ENCODE measurements at regions not wholly inside any gene's neighbourhood (a gene's known extent, or its start where the extent isn't known, plus 50 kb on each side); places are given as distances from the start of the nearest gene placed in this dataset.

DNA sequence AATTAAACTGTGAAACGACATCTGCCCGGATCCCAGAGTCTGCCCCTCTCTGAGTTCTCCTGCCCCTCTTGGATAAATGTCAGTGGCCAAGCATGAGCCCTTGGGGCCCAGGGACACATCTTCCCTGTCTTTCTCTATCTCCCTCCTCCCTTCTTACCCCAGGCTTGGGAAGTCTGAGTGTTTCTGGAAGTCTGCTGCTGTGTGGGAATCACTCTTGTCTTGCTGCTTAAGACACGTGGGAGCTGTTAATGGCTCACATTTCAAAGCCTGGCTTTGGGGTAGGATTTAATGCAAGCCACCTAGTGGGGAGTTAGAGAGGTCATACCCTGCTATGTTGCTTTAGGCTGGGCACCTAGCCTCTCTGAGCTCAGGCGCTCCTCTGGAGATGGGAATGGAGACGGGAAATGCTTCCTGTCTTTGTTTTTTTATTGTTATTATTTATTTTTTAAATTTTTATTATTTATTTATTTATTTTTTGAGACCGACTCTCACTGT lies 218.5 kb upstream of the CIBAR2 start:
- WGBS, 4 donors: 38 to 52% (median 44%) methylated on average over 6 of the region's 6 CpGs
- DNase-seq: peak in 2 of 7 donors; percentile 56 to 61

DNA sequence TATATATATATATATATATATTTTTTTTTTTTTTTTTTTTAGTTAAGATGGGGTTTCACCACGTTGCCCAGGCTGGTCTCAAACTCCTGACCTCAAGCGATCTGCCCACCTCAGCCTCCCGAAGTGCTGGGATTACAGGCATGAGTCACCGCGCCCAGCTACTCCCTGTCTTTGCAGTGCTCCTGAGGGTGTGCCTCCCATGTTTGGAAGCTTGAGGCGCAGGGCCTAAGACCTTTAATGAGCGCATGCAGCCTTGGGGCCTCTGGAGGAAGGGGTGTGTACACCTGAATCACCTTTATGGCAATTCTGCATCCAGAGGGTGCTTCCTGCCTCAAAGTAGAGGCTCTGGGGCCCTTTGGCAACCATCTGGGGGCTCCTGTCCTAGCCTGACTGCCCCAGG lies 219.4 kb upstream of the CIBAR2 start:
- intact Hi-C loops (cut with DNase I): no loop called here

More for the DNA sequence above, 218.5 kb upstream of the CIBAR2 start:
- peaks cover 0 to 37% of the 10 kb centered on the region in 2 donors for H3K4me1 ChIP-seq (replicated peaks in 1 of 2)
- no peaks in the 10 kb centered on the region for H3K9me3 ChIP-seq (replicated peaks in 1 of 3)
- no peaks in the 10 kb centered on the region for H3K27me3 ChIP-seq
- TF ChIP-seq, protein P1, sequence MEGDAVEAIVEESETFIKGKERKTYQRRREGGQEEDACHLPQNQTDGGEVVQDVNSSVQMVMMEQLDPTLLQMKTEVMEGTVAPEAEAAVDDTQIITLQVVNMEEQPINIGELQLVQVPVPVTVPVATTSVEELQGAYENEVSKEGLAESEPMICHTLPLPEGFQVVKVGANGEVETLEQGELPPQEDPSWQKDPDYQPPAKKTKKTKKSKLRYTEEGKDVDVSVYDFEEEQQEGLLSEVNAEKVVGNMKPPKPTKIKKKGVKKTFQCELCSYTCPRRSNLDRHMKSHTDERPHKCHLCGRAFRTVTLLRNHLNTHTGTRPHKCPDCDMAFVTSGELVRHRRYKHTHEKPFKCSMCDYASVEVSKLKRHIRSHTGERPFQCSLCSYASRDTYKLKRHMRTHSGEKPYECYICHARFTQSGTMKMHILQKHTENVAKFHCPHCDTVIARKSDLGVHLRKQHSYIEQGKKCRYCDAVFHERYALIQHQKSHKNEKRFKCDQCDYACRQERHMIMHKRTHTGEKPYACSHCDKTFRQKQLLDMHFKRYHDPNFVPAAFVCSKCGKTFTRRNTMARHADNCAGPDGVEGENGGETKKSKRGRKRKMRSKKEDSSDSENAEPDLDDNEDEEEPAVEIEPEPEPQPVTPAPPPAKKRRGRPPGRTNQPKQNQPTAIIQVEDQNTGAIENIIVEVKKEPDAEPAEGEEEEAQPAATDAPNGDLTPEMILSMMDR (IDR thresholded peaks at IDR 0.05): peak; percentile 12 to 58 (median 48)
- no peak for TF ChIP-seq POLR2A (IDR thresholded peaks at IDR 0.05)
- intact Hi-C loops (cut with DNase I): no loop called here
- no peak overlapping the region for H3K4me3 ChIP-seq
- H3K36me3 ChIP-seq (replicated peaks in 1 of 2): no peaks in the 10 kb centered on the region
- peak overlapping the region in 2 of 5 donors; percentile 1 to 19 for H3K27ac ChIP-seq

DNA sequence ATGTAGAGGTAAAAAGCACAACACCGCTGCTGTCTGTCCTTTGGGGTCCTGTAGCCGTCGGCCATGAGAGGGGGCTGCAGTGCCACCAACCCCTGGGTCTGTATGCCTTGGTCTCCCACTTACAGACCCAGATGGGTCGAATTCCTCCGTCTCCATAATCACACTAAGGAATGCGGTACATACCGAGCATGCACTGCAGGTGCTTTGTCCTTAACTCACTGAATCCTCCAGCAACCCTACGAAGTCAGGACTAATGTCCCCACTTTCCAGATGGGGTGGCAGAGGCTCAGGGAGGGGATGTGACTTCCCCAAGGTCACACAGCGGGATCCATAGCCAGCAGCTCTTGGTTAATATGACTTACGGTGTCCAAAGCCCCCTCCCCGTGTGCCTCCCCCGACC lies 219.9 kb upstream of the CIBAR2 start:
- Histone ChIP-seq H3K27ac (no peak overlapping the region), H3K4me1 (replicated peaks in 1 of 2) (peaks cover 0 to 37% of the 10 kb centered on the region in 2 donors), H3K27me3 (no peaks in the 10 kb centered on the region), H3K9me3 (replicated peaks in 1 of 3) (no peaks in the 10 kb centered on the region), H3K4me3 (no peak overlapping the region), H3K36me3 (replicated peaks in 1 of 2) (no peaks in the 10 kb centered on the region)
- DNase-seq: no peak
- 91 to 96% (median 95%) methylated on average over 12 of the region's 12 CpGs for WGBS, 4 donors
- intact Hi-C loops (cut with DNase I): no loop called here
- no peak for TF ChIP-seq POLR2A (IDR thresholded peaks at IDR 0.05)
- TF ChIP-seq, protein P1 (IDR thresholded peaks at IDR 0.05): no peak

More for the DNA sequence above, 219.4 kb upstream of the CIBAR2 start:
- Histone ChIP-seq H3K4me3 (no peak overlapping the region), H3K27me3 (no peaks in the 10 kb centered on the region), H3K27ac (no peak overlapping the region), H3K36me3 (replicated peaks in 1 of 2) (no peaks in the 10 kb centered on the region), H3K4me1 (replicated peaks in 1 of 2) (peaks cover 0 to 37% of the 10 kb centered on the region in 2 donors), H3K9me3 (replicated peaks in 1 of 3) (no peaks in the 10 kb centered on the region)
- 71 to 85% (median 76%) methylated on average over 3 to 7 of the region's 7 CpGs for WGBS, 4 donors
- no peak for DNase-seq
- no peak for TF ChIP-seq POLR2A (IDR thresholded peaks at IDR 0.05)
- TF ChIP-seq, protein P1 (IDR thresholded peaks at IDR 0.05): no peak

DNA sequence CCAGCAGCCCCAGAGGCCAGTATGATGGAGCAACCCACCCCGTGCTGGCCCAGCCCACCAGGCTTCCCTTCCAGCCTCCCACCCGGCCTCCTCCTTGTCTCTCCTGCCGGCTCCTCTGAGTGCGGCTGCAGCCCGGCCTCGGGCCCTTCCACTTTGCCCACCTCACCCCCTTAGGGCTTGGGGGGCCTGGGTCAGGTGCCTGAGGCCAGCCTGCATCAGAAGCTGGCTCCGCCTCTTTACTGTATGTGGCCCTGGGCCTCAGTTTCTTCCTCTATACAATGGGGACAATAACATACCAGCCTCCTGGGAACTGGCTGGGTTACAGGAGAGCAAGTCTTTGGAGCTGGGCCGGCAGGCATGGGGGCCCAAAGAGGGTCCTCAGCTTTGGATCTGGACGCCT lies 221.1 kb upstream of the CIBAR2 start:
- H3K27ac ChIP-seq: no peak overlapping the region
- H3K4me1 ChIP-seq (replicated peaks in 1 of 2): peaks cover 0 to 32% of the 10 kb centered on the region in 2 donors
- 85 to 98% (median 92%) methylated on average over 4 to 9 of the region's 9 CpGs for WGBS, 4 donors
- H3K9me3 ChIP-seq (replicated peaks in 1 of 3): no peaks in the 10 kb centered on the region
- no peaks in the 10 kb centered on the region for H3K27me3 ChIP-seq
- no peaks in the 10 kb centered on the region for H3K36me3 ChIP-seq (replicated peaks in 1 of 2)
- no peak overlapping the region for H3K4me3 ChIP-seq
- no peak for DNase-seq
- intact Hi-C loops (cut with DNase I): no loop called here
- no peak for TF ChIP-seq POLR2A (IDR thresholded peaks at IDR 0.05)
- TF ChIP-seq, protein P1 (IDR thresholded peaks at IDR 0.05): no peak
